ENCODE measurements at regions not wholly inside any gene's neighbourhood (a gene's known extent, or its start where the extent isn't known, plus 50 kb on each side); places are given as distances from the start of the nearest gene placed in this dataset.
"Not testable (repeated sequence)": the region's sequence is repeated elsewhere in the genome, so short reads cannot be mapped to it uniquely, and the experiment has no call there.

DNA sequence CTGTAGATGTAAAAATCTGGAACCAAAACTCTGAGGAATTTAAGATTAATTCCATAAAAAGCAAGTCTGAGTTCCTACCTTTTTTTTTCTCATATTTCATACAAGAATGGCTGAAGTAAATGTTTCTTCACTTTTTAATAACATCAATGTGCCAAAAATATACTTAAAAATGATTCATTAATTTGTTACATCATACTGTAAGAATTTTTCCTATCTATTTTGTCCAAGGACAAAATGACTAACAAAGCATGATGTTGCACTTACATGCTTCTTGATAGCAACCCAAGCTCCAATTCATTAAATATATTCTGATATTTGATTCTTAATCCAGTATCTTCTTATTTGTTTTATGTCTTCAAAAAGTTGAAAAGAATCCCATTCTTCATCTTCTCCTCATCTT, 988.3 kb downstream of the TLE1 start:
- Histone ChIP-seq H3K27me3 (ENCODE audit: control insufficient read depth, insufficient read depth, low read length) (no peaks in the 10 kb centered on the region), H3K4me3 (ENCODE audit: low read depth, low read length) (no peak overlapping the region), H3K36me3 (ENCODE audit: control insufficient read depth, insufficient read depth, low read length) (no peaks in the 10 kb centered on the region), H3K9me3 (ENCODE audit: control insufficient read depth, insufficient read depth, low read length) (no peaks in the 10 kb centered on the region), H3K9ac (ENCODE audit: low read depth, low read length) (no peak overlapping the region), H3K4me1 (ENCODE audit: control insufficient read depth, insufficient read depth, low read length) (no peaks in the 10 kb centered on the region)

DNA sequence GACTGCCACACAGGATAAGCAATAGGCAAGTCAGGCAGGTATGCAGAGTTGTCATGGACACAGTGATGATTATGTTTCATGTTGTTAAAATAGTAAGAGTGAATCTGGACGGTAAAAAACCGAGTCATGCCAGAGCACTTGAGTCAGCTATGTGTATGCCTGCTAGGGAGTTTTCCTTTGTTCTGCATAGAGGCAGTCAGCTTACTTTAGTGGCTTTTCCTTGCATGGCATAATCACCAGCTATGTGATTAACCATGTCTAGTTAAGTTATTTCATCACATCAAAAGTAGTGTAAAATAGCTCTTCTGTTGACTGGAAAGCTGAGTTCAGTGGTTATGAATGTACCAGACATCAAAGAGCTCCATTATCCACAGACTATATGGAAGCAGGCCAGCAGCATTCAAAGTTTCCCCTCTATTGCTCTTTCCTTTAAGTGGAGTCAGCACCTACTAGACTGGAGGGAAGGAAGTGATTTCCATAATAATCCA, 989.8 kb downstream of the TLE1 start:
- no peaks in the 10 kb centered on the region for H3K27me3 ChIP-seq (ENCODE audit: control insufficient read depth, insufficient read depth, low read length)
- no peaks in the 10 kb centered on the region for H3K4me1 ChIP-seq (ENCODE audit: control insufficient read depth, insufficient read depth, low read length)
- no peaks in the 10 kb centered on the region for H3K36me3 ChIP-seq (ENCODE audit: control insufficient read depth, insufficient read depth, low read length)
- H3K4me3 ChIP-seq (ENCODE audit: low read depth, low read length) = no peak overlapping the region
- no peaks in the 10 kb centered on the region for H3K9me3 ChIP-seq (ENCODE audit: control insufficient read depth, insufficient read depth, low read length)
- no peak overlapping the region for H3K9ac ChIP-seq (ENCODE audit: low read depth, low read length)

DNA sequence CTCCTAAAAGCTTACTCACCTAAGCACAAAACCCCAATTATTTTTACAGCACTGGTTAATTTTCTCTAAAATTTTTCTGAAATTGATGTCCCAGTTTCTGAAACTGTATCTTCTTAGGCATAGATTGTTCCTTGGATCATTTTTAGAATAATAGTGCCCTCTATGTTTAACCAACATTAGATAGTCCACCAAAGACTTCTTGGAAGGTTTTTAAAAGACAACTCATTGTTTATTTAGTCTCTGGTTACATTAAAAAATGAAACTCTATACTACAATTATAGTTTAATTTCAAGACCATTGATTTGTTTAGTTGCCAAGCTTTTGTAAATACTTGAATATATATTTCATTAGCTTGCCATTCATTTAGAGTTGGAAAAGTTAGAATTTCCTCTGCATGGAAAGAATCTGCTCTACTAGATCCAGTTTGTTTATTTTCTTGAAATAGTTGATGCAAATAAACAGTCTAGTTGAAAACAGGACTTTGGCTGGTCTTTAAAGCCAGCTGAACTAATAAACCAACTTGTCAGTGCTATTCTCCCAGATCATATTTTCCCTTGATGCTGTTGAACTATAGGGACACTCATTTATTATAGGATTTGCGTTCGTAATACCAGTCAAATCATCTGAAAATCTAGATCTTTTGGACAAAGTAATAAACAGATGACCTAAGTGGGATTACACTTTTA, 990.5 kb downstream of the TLE1 start:
- H3K9ac ChIP-seq (ENCODE audit: low read depth, low read length) = no peak overlapping the region
- no peaks in the 10 kb centered on the region for H3K27me3 ChIP-seq (ENCODE audit: control insufficient read depth, insufficient read depth, low read length)
- no peaks in the 10 kb centered on the region for H3K4me1 ChIP-seq (ENCODE audit: control insufficient read depth, insufficient read depth, low read length)
- H3K36me3 ChIP-seq (ENCODE audit: control insufficient read depth, insufficient read depth, low read length) = no peaks in the 10 kb centered on the region
- H3K4me3 ChIP-seq (ENCODE audit: low read depth, low read length) = no peak overlapping the region
- no peaks in the 10 kb centered on the region for H3K9me3 ChIP-seq (ENCODE audit: control insufficient read depth, insufficient read depth, low read length)

DNA sequence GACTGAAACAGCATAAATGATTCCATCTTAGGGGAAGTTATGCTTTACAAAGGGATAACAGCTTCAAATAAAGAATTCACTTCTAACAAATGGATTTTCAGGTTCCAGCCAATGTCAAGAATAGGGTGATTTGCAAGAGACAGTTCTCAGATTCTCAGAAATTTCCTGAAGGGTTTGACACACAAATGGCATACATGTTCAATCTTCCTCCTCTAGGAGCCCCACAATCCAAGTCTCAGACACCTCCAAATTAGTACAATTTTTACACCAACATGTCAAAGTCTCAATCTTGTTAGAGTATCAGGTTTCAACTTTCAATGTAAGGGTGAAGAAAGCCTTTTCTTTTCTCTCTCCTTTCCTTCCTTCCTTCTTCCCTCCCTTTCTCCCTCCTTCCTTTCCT, 996.6 kb downstream of the TLE1 start:
- no peaks in the 10 kb centered on the region for H3K4me1 ChIP-seq (ENCODE audit: control insufficient read depth, insufficient read depth, low read length)
- H3K36me3 ChIP-seq (ENCODE audit: control insufficient read depth, insufficient read depth, low read length) = no peaks in the 10 kb centered on the region
- H3K4me3 ChIP-seq (ENCODE audit: low read depth, low read length) = no peak overlapping the region
- no peak overlapping the region for H3K9ac ChIP-seq (ENCODE audit: low read depth, low read length)
- H3K27me3 ChIP-seq (ENCODE audit: control insufficient read depth, insufficient read depth, low read length) = no peaks in the 10 kb centered on the region
- no peaks in the 10 kb centered on the region for H3K9me3 ChIP-seq (ENCODE audit: control insufficient read depth, insufficient read depth, low read length)

DNA sequence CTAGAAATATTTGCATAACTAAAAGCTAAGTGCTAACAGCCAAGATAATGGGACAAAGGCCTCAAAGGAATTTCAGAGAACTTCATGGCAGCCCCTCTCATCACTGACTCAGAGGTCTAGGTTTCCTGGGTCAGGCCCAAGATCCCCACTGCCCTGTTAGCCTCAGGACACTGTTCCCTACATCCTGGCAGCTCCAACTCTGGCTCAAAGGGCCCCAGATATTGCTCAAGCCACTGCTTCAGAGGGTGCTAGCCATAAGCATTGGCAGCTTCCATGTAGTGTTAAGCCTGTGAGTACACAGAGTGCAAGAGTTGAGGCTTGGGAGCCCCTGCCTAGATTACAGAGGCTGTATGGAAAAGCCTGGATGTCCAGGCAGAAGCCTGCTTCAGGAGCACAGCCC, 998.1 kb downstream of the TLE1 start:
- H3K4me1 ChIP-seq (ENCODE audit: control insufficient read depth, insufficient read depth, low read length) = no peaks in the 10 kb centered on the region
- no peaks in the 10 kb centered on the region for H3K27me3 ChIP-seq (ENCODE audit: control insufficient read depth, insufficient read depth, low read length)
- no peaks in the 10 kb centered on the region for H3K9me3 ChIP-seq (ENCODE audit: control insufficient read depth, insufficient read depth, low read length)
- H3K36me3 ChIP-seq (ENCODE audit: control insufficient read depth, insufficient read depth, low read length) = no peaks in the 10 kb centered on the region
- H3K4me3 ChIP-seq (ENCODE audit: low read depth, low read length) = no peak overlapping the region
- H3K9ac ChIP-seq (ENCODE audit: low read depth, low read length) = no peak overlapping the region

DNA sequence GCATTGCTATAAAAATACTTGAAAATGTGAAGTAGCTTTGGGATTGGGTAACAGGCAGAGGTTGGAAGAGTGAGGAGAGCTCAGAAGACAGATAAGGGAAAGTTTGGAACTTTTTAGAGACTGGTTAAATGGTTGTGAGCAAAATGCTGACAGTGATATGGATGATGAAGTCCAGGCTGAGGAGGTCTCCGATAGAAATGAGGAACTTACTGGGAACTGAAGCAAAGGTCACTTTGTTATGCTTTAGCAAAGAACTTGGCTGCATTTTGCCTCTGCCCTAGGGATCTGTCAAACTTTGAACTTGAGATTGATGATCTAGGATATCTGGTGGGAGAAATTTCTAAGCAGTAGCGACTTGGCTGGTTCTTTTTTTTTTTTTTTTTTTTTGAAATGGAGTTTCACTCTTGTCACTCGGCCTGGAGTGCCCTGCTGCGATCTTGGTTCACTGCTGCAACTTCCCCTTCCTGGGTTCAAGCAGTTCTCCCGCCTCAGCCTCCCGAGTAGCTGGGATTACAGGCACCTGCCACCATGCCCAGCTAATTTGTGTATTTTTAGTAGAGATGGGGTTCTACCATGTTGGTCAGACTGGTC, 998.9 kb downstream of the TLE1 start:
- Histone ChIP-seq H3K27me3 (ENCODE audit: control insufficient read depth, insufficient read depth, low read length) (no peaks in the 10 kb centered on the region), H3K4me3 (ENCODE audit: low read depth, low read length) (no peak overlapping the region), H3K9ac (ENCODE audit: low read depth, low read length) (no peak overlapping the region), H3K9me3 (ENCODE audit: control insufficient read depth, insufficient read depth, low read length) (no peaks in the 10 kb centered on the region), H3K36me3 (ENCODE audit: control insufficient read depth, insufficient read depth, low read length) (no peaks in the 10 kb centered on the region), H3K4me1 (ENCODE audit: control insufficient read depth, insufficient read depth, low read length) (no peaks in the 10 kb centered on the region)

DNA sequence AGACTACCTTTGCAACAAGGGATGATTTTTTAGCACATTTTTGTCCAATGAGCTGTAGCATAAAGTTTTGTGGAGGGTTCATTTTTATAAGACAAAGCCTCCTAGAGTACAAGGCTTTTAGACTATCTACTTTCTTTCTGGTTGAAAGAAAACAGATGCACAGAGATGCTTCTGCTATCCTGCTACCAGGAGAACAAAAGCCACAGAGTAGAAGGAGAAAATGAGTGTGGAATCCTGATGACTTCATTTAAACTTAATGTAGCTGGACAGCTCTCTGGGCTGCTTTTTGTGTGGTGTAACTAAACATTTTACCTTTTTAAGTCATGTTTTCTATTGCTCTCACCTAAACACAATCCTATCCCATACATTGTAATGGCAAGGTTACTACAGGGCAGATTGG, 1009.4 kb downstream of the TLE1 start:
- Histone ChIP-seq H3K36me3 (ENCODE audit: control insufficient read depth, insufficient read depth, low read length) (no peaks in the 10 kb centered on the region), H3K27me3 (ENCODE audit: control insufficient read depth, insufficient read depth, low read length) (no peaks in the 10 kb centered on the region), H3K4me3 (ENCODE audit: low read depth, low read length) (no peak overlapping the region), H3K9me3 (ENCODE audit: control insufficient read depth, insufficient read depth, low read length) (no peaks in the 10 kb centered on the region), H3K4me1 (ENCODE audit: control insufficient read depth, insufficient read depth, low read length) (no peaks in the 10 kb centered on the region), H3K9ac (ENCODE audit: low read depth, low read length) (no peak overlapping the region)

DNA sequence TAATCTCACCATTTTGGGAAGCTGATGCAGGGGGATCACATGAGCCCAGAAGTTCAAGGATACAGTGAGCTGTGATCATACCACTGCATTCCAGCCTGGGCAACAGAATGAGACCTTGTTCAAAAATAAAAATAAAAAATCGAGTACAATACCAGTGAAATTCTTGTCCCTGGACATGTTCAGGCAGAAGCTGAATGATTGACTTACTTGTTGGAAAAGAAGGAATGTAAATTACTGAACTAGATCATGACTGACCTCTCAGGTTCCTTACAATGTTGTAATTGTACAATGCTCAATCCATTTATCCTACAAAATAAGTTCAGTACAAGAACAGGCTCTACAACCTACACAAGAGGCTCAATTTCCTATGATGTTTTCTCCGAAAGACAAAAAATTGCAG, 1010.4 kb downstream of the TLE1 start:
- Histone ChIP-seq H3K27me3 (ENCODE audit: control insufficient read depth, insufficient read depth, low read length) (no peaks in the 10 kb centered on the region), H3K4me1 (ENCODE audit: control insufficient read depth, insufficient read depth, low read length) (no peaks in the 10 kb centered on the region), H3K9me3 (ENCODE audit: control insufficient read depth, insufficient read depth, low read length) (no peaks in the 10 kb centered on the region), H3K9ac (ENCODE audit: low read depth, low read length) (no peak overlapping the region), H3K4me3 (ENCODE audit: low read depth, low read length) (no peak overlapping the region), H3K36me3 (ENCODE audit: control insufficient read depth, insufficient read depth, low read length) (no peaks in the 10 kb centered on the region)

DNA sequence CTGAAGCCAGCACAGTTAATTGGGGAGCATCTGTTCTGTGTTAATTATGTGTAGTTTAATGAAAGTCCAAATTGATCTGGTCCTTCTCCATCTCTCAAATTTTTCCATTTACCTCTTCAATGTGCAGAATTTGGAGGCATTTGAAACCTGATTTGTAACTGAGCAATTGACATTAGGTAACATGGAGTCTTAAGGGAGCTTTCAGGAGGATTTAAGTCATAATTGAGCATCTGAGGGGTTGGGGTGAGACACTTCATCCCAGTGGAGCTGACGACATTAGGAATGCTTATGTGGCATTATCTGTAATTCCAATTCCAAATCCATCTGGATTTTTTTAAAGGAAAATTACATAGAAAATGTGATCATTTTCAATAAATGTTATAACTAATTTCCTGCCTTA, 1015.9 kb downstream of the TLE1 start:
- Histone ChIP-seq H3K27me3 (ENCODE audit: control insufficient read depth, insufficient read depth, low read length) (no peaks in the 10 kb centered on the region), H3K4me3 (ENCODE audit: low read depth, low read length) (no peak overlapping the region), H3K4me1 (ENCODE audit: control insufficient read depth, insufficient read depth, low read length) (no peaks in the 10 kb centered on the region), H3K9ac (ENCODE audit: low read depth, low read length) (no peak overlapping the region), H3K9me3 (ENCODE audit: control insufficient read depth, insufficient read depth, low read length) (no peaks in the 10 kb centered on the region), H3K36me3 (ENCODE audit: control insufficient read depth, insufficient read depth, low read length) (no peaks in the 10 kb centered on the region)

DNA sequence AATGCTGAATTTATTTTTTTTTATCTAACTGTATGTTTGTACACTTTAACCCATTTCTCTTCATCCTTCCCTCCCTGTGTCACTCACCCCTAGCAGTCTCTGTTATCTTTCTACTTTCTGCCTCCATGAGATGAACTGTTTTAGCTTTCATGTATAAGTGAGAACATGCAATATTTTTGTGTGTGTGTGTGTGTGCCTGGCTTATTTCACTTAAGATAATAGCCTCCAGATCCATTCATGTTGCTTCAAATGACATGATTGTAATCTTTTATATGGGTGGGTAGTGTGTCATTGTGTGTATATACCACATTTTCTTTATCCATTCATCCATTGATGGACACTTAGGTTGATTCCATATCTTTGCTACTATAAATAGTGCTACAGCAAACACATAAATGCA, 1023.9 kb downstream of the TLE1 start:
- H3K27me3 ChIP-seq (ENCODE audit: control insufficient read depth, insufficient read depth, low read length) = no peaks in the 10 kb centered on the region
- H3K4me3 ChIP-seq (ENCODE audit: low read depth, low read length) = no peak overlapping the region
- no peaks in the 10 kb centered on the region for H3K4me1 ChIP-seq (ENCODE audit: control insufficient read depth, insufficient read depth, low read length)
- no peak overlapping the region for H3K9ac ChIP-seq (ENCODE audit: low read depth, low read length)
- H3K9me3 ChIP-seq (ENCODE audit: control insufficient read depth, insufficient read depth, low read length) = no peaks in the 10 kb centered on the region
- H3K36me3 ChIP-seq (ENCODE audit: control insufficient read depth, insufficient read depth, low read length) = no peaks in the 10 kb centered on the region

DNA sequence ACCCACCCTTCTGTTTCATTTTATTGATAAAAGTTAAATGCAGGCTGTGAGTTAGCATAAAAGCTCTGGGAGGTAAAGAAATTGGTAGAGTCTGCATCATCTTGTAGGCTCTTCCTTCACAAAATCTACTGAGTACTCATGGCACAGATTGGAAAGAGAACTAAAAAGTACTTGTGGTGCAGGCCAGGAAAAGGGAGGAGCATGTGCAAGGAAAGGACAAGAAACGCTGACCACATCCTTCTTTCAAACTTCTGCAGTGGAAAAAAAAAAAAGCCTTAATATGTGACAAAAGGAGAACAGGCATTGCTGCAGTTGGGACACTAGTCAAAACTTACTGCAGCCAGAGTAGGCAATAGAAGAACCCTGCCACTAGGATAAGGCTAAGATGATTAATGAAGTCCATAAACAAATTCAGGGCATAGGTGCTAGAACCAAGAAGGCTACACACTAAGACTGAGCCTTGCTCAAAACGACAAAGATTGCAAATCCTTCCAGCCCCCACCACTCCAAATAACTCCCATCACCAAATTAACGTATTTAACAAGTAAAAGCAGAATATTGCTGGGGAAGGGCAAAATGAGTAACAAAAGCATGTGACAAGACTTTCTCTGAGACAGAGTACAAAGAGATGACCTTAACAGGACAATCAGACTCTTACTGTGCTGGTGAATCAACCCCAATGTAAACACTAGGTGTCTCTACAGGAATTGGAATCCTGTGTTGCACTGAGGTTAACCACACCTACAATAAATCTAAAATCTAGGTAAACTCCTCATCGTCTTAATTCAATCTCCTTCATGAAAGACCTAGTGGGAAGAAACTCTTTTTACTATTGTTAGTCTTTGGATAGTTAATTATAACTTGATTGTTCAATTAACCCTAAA, 1024.8 kb downstream of the TLE1 start:
- Histone ChIP-seq H3K27me3 (ENCODE audit: control insufficient read depth, insufficient read depth, low read length) (no peaks in the 10 kb centered on the region), H3K9ac (ENCODE audit: low read depth, low read length) (no peak overlapping the region), H3K4me1 (ENCODE audit: control insufficient read depth, insufficient read depth, low read length) (no peaks in the 10 kb centered on the region), H3K36me3 (ENCODE audit: control insufficient read depth, insufficient read depth, low read length) (no peaks in the 10 kb centered on the region), H3K9me3 (ENCODE audit: control insufficient read depth, insufficient read depth, low read length) (no peaks in the 10 kb centered on the region), H3K4me3 (ENCODE audit: low read depth, low read length) (no peak overlapping the region)

DNA sequence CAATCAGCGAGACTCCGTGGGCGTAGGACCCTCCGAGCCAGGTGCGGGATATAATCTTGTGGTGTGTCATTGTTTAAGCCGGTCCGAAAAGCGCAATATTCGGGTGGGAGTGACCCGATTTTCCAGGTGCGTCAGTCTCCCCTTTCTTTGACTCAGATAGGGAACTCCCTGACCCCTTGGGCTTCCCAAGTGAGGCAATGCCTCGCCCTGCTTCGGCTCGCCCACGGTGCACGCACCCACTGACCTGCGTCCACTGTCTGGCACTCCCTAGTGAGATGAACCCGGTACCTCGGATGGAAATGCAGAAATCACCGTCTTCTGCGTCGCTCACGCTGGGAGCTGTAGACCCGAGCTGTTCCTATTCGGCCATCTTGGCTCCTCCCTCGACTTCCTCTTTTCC, 1029.6 kb downstream of the TLE1 start:
- not testable (repeated sequence) for H3K9me3 ChIP-seq (ENCODE audit: control insufficient read depth, insufficient read depth, low read length); H3K27me3 ChIP-seq (ENCODE audit: control insufficient read depth, insufficient read depth, low read length); H3K4me3 ChIP-seq (ENCODE audit: low read depth, low read length); H3K9ac ChIP-seq (ENCODE audit: low read depth, low read length); H3K4me1 ChIP-seq (ENCODE audit: control insufficient read depth, insufficient read depth, low read length); H3K36me3 ChIP-seq (ENCODE audit: control insufficient read depth, insufficient read depth, low read length)

All from iPS-15b (cell line).